SK-N-SH (cell line): ENCODE measurements at regions not wholly inside any gene's neighbourhood (a gene's known extent, or its start where the extent isn't known, plus 50 kb on each side); places are given as distances from the start of the nearest gene placed in this dataset.

Experiments
- CTCF ChIA-PET: fragments of 300-600, 350-600 bp; formaldehyde crosslinking; extraction: SDS; loops from one replicate; lab custom pipeline; 2021; lab: Yijun Ruan, JAX
- POLR2A ChIA-PET: fragments of 350-600 bp; sonication (Branson Sonifier 250); formaldehyde crosslinking; extraction: SDS; loops from one replicate; lab custom pipeline; 2020; ENCODE audit warnings: antibody characterized with exemption, inconsistent platforms; lab: Yijun Ruan, JAX
- DNase-seq: peaks from one replicate; pipeline ENCODE4 v3.0.0; 2012
- H2AFZ ChIP-seq: fragments of 200-600 bp; sonication (generic); 2 replicates; pipeline ENCODE4 v1.8.1; 2016; ENCODE audit warnings: antibody characterized with exemption, mild to moderate bottlenecking, low read depth
- H3F3A ChIP-seq: fragments of 200-600 bp; sonication (generic); replicated peaks from 2 replicates; pipeline ENCODE3; 2016; ENCODE audit warnings: antibody characterized with exemption, mild to moderate bottlenecking; ENCODE audit not compliant: insufficient read depth
- H3K27ac ChIP-seq, 2 experiments: fragments of 200-500 bp in 1 of 2; fragments of 200-600 bp in 1 of 2; sonication (Bioruptor generic) in 1 of 2; sonication (generic), shearing (Covaris generic) in 1 of 2; 2 replicates each; pipeline versions ENCODE4 v1.5.1 to v1.6.1; 2014 to 2016; ENCODE audit warnings: low read depth in 2 of 2, inconsistent platforms in 1 of 2, low read length in 1 of 2, mild to moderate bottlenecking in 1 of 2, mixed read lengths in 1 of 2
- H3K27me3 ChIP-seq: fragments of 200-600 bp; sonication (generic), shearing (Covaris generic); 2 replicates; pipeline ENCODE4 v1.6.1; 2016; ENCODE audit warnings: mixed run types; ENCODE audit not compliant: insufficient read depth
- H3K36me3 ChIP-seq, 2 experiments: fragments of 200-500 bp in 1 of 2; fragments of 200-600 bp in 1 of 2; sonication (Bioruptor generic) in 1 of 2; sonication (generic) in 1 of 2; replicated peaks in 1 of 2; 2 replicates each; pipeline versions ENCODE3 to v1.5.1; 2014 to 2016; ENCODE audit warnings: low read length in 1 of 2, mild to moderate bottlenecking in 1 of 2; ENCODE audit not compliant: insufficient read depth in 2 of 2, control insufficient read depth in 1 of 2
- H3K4me1 ChIP-seq, 2 experiments: fragments of 200-500 bp in 1 of 2; fragments of 200-600 bp in 1 of 2; sonication (Bioruptor generic) in 1 of 2; sonication (generic), shearing (Covaris generic) in 1 of 2; 2 replicates each; pipeline versions ENCODE4 v1.5.1 to v1.6.1; 2014 to 2016; ENCODE audit warnings: low read depth in 1 of 2, low read length in 1 of 2, mixed run types in 1 of 2; ENCODE audit not compliant: insufficient read depth in 2 of 2, control insufficient read depth in 1 of 2
- H3K4me2 ChIP-seq: fragments of 200-600 bp; sonication (generic), shearing (Covaris generic); 2 replicates; pipeline ENCODE4 v1.6.1; 2017; ENCODE audit warnings: mixed run types
- H3K4me3 ChIP-seq, 2 experiments: fragments of 200-500 bp in 1 of 2; fragments of 200-600 bp in 1 of 2; sonication (Bioruptor generic) in 1 of 2; sonication (generic), shearing (Covaris generic) in 1 of 2; 2 replicates each; pipeline versions ENCODE4 v1.5.1 to v1.8.1; 2014 to 2016; ENCODE audit warnings: low read depth in 2 of 2, inconsistent platforms in 1 of 2, low read length in 1 of 2, mild to moderate bottlenecking in 1 of 2, mixed read lengths in 1 of 2, moderate library complexity in 1 of 2
- H3K79me2 ChIP-seq: fragments of 200-600 bp; sonication (generic); 2 replicates; pipeline ENCODE4 v1.8.1; 2017; ENCODE audit warnings: mild to moderate bottlenecking; ENCODE audit not compliant: insufficient read depth
- H3K9ac ChIP-seq: fragments of 200-600 bp; sonication (generic); 2 replicates; pipeline ENCODE4 v1.6.1; 2017; ENCODE audit warnings: mixed run types
- H3K9me2 ChIP-seq: fragments of 200-600 bp; sonication (generic); 2 replicates; pipeline ENCODE4 v1.6.1; 2017; ENCODE audit warnings: mixed run types
- H3K9me3 ChIP-seq: fragments of 200-600 bp; sonication (generic); 2 replicates; pipeline ENCODE4 v1.6.1; 2017; ENCODE audit warnings: mixed run types, mild to moderate bottlenecking, moderate library complexity
- H4K20me1 ChIP-seq: fragments of 200-600 bp; sonication (generic); 2 replicates; pipeline ENCODE4 v1.6.1; 2017; ENCODE audit warnings: mild to moderate bottlenecking, mixed run types; ENCODE audit not compliant: insufficient read depth
- CTCF ChIP-seq: fragments of 200-600 bp; sonication (generic); IDR thresholded peaks from 2 replicates; pipeline ENCODE4 v1.6.1; 2017; ENCODE audit warnings: antibody characterized with exemption, mild to moderate bottlenecking, moderate library complexity
- ELF1 ChIP-seq: IDR thresholded peaks from 2 replicates; pipeline ENCODE4 v1.4.0; 2012
- EZH2phosphoT487 ChIP-seq: fragments of 200-600 bp; sonication (generic); IDR thresholded peaks from 2 replicates; pipeline ENCODE4 v1.6.1; 2017; ENCODE audit warnings: low read depth, mixed run types, mild to moderate bottlenecking, antibody characterized with exemption, moderate library complexity, borderline replicate concordance
- FOSL2 ChIP-seq: IDR thresholded peaks from 2 replicates; pipeline ENCODE4 v1.4.0; 2012; ENCODE audit warnings: low read depth, mild to moderate bottlenecking, moderate library complexity, borderline replicate concordance
- FOXM1 ChIP-seq: IDR thresholded peaks from 2 replicates; pipeline ENCODE4 v1.4.0; 2012; ENCODE audit warnings: low read depth, mild to moderate bottlenecking
- IRF3 ChIP-seq: fragments of 150-350 bp; IDR thresholded peaks from 2 replicates; pipeline ENCODE4 v1.6.1; 2016; ENCODE audit warnings: mild to moderate bottlenecking, low read depth, low read length
- MAX ChIP-seq: IDR thresholded peaks from 2 replicates; pipeline ENCODE4 v1.4.0; 2012; ENCODE audit warnings: low read depth
- NRF1 ChIP-seq: IDR thresholded peaks from 2 replicates; pipeline ENCODE4 v1.6.1; 2012; ENCODE audit warnings: low read depth, mild to moderate bottlenecking, low read length
- PBX3 ChIP-seq: IDR thresholded peaks from 2 replicates; pipeline ENCODE4; 2012
- RAD21 ChIP-seq: IDR thresholded peaks from 2 replicates; pipeline ENCODE4 v1.6.1; 2012; ENCODE audit warnings: mild to moderate bottlenecking, low read length
- REST ChIP-seq: IDR thresholded peaks from 2 replicates; pipeline ENCODE4 v1.6.1; 2012; ENCODE audit warnings: mild to moderate bottlenecking, low read depth, low read length, moderate library complexity
- TAF1 ChIP-seq: IDR thresholded peaks from 2 replicates; pipeline ENCODE4 v1.6.1; 2012; ENCODE audit warnings: low read depth, mild to moderate bottlenecking, low read length, moderate library complexity, borderline replicate concordance
- TCF12 ChIP-seq: IDR thresholded peaks from 2 replicates; pipeline ENCODE4 v1.4.0; 2012
- USF2 ChIP-seq: fragments of 150-350 bp; IDR thresholded peaks from 2 replicates; pipeline ENCODE4 v1.6.1; 2017; ENCODE audit warnings: antibody characterized with exemption, low read length, low read depth, borderline replicate concordance
- ZBTB33 ChIP-seq: IDR thresholded peaks from 2 replicates; pipeline ENCODE4 v1.4.0; 2012; ENCODE audit warnings: low read depth, borderline replicate concordance
- WGBS: methylation state at CpG from one replicate; pipeline ENCODE4 v1.1.6; 2017; ENCODE audit warnings: low lambda C conversion rate; 5-methylcytosine and 5-hydroxymethylcytosine counted together

GRCh38 chr1:5570931-5571330 is 421.3 kb downstream of the NPHP4 start:
- ChIA-PET POLR2A (no interaction called here), CTCF (no interaction called here)
- H3K9ac ChIP-seq = no peak overlapping the region
- H3K9me2 ChIP-seq = no peaks in the 10 kb centered on the region
- no peak overlapping the region for H2AFZ ChIP-seq
- H3K79me2 ChIP-seq = no peaks in the 10 kb centered on the region
- no peaks in the 10 kb centered on the region for H3K36me3 ChIP-seq
- no peaks in the 10 kb centered on the region for H3K27me3 ChIP-seq
- TF ChIP-seq IRF3 (no peak), ELF1 (no peak), EZH2phosphoT487 (no peak), FOXM1 (no peak), MAX (no peak), TCF12 (no peak), RAD21 (no peak), REST (no peak), PBX3 (no peak), TAF1 (no peak), NRF1 (no peak), USF2 (no peak), CTCF (no peak), FOSL2 (no peak), ZBTB33 (no peak)
- H3K4me1 ChIP-seq = no peaks in the 10 kb centered on the region; a peak in 1 of 4 replicates
- no peaks in the 10 kb centered on the region for H4K20me1 ChIP-seq
- no peaks in the 10 kb centered on the region for H3K9me3 ChIP-seq
- DNase-seq = no peak
- H3K27ac ChIP-seq = no peak overlapping the region
- H3K4me3 ChIP-seq = no peak overlapping the region
- no peak overlapping the region for H3K4me2 ChIP-seq
- no peaks in the 10 kb centered on the region for H3F3A ChIP-seq
- WGBS = 0% methylated on average over 2 of the region's 2 CpGs
